Stimulated activated CD8-positive, alpha-beta memory T cell treated with anti-CD3 and anti-CD28 coated beads, Interleukin-7, amount 100 ng/mL, for 4 hours (primary cell): ENCODE measurements at regions not wholly inside any gene's neighbourhood (a gene's known extent, or its start where the extent isn't known, plus 50 kb on each side); places are given as distances from the start of the nearest gene placed in this dataset.
"Not testable (repeated sequence)": the region's sequence is repeated elsewhere in the genome, so short reads cannot be mapped to it uniquely, and the experiment has no call there.

Source experiments
- DNase-seq, 2 donors: peaks; one replicate each; pipeline ENCODE4 v3.0.0-alpha.2; 2020; ENCODE audit warnings: low read depth in 2 of 2

- no peak for DNase-seq
These were observed 148.3 kb upstream of the LMCD1 start for GRCh38 chr3:8353364-8353763.

DNA sequence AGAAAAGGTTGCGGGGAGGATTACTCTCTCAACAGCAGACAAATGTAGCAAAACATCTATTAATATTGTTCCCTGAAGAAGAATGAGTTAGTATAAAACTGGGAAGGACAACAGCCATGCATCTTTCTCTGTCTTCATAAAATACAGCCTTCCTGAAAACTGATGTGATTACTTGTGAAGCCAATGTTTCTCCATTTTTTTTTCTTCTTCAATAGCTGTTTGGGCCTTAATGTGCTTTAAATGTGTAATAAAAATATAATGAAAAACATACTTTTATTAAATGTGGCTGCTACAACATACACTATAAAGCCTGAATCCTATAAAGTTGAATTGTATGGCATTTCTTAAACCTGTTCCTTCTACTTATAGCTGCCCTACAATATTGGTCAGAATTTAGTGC, 146.3 kb upstream of the LMCD1 start:
- no peak for DNase-seq

DNA sequence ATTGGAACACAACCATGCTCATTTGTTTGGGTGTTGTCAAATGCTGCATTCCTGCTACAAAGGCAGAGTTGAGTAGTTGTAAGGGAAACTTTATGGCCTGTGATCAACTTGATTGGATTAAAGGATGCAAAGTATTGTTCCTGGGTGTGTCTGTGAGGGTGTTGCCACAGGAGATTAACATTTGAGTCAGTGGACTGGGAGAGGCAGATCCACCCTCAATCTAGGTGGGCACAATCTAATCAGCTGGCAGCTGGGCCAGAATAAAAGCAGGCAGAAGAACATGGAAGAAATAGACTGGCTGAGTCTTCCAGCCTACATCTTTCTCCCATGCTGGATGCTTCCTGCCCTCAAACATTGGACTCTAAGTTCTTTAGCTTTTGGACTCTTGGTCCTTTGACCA, 145.6 kb upstream of the LMCD1 start:
- not testable (repeated sequence) for DNase-seq

DNA sequence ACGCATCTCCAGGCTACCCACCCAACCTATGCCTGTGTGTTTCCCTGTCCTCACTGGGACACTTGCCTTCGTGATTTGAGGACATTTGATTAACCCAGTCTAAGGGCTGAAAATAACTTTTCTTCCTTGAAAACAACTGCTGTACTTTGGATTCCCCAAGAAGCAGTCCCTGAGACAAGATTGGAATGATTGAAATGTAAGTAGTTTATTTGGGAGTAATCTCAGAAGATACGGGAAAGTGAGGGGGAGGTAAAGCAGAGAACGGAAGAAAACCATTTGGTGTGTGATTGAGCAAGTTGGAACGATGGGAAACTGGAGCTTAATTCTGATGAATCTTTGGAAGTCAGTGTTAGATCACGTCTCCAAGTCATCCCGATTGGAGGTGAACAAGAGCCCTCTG, 143.8 kb upstream of the LMCD1 start:
- DNase-seq: no peak

DNA sequence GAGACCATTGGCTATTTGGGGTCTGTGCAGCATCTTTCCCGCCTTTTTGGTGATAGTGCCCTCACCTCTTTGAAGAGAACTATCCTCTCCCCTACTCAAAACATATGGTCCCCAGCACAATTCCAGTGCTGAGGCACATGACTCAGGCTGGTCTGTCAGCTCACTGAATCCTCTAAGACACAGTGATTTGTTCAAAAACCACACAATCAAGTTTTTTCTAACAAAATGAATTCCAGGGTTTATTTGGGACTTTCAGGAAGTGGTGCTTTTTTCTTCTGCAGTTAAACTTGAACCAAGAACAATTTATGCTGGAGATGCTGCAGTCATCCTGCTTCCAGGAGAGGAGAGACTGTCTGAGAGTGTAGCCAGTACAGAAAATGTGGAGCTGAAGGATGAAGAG, 142.5 kb upstream of the LMCD1 start:
- DNase-seq: no peak

DNA sequence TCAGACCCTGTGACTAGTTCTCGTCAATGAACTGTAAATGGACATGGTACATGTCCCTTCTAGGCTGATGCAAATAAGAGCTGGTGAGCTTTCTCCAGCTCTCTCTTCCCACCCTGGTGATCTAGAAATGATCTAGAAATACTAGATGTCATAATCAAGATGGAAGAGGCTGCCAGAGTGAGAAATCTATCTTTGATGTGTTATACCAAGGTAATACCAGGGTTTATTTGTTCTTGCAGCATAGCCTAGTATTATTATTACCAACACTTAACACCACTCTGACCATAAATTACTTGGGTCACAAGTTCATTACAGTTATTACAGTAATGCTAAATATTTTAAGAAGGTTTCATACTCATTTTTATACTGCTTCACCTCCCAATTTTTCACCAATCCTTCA, 138.4 kb upstream of the LMCD1 start:
- DNase-seq: no peak

- no peak for DNase-seq
These were observed 136.1 kb upstream of the LMCD1 start for GRCh38 chr3:8365541-8365940.

DNA sequence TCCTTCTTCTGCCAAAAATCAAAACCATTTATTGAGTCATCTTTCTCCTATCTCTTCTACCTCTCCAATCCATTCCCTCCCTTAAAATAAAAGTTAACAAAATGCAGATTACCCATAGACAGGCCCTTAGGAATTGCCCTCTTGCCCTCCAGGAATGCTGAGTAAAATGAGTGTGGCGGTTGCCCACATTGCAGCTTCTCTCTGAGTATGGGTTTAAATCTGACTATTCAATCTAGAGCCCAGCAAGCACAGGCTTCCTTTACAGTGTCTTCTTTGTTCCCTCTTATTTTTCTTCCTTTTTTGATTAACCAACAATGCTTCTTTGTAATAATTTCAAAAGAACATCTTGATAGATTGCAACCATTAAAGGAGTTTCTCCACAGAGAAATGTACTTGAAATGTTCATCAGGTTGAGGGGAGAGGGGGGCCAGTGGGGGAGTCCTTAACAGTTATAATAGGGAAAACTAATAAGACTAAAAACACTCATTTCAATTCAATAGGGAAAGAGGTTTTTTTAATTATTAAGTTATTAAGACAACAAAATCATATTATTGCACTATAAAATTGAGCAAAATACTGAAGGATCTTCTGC, 135.3 kb upstream of the LMCD1 start:
- no peak for DNase-seq

DNA sequence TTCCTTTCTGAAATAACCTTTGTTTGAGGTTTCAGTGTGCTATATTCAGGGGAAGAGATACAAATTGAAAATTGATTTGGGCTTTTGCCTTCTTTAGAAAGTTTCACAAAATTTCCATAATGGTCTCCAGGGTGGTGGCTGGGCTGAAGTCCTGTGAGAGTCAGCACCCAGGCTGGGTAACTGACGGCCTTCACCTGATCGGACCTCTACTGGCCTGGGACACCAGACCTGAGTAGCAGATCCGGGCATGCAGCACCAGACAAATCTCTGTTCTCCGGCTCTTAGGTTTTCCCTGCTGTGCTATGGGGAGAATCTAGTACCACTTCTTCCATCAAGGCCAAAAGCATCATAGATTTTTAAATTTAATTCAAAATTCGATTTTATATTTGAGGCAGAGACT, 133.0 kb upstream of the LMCD1 start:
- DNase-seq: no peak

- DNase-seq: no peak
These were observed 132.0 kb upstream of the LMCD1 start for GRCh38 chr3:8369638-8370037.

- no peak for DNase-seq
These were observed 130.5 kb upstream of the LMCD1 start for GRCh38 chr3:8371085-8371551.

- no peak for DNase-seq
These were observed 129.6 kb upstream of the LMCD1 start for GRCh38 chr3:8371960-8372463.

- DNase-seq: no peak
These were observed 120.5 kb upstream of the LMCD1 start for GRCh38 chr3:8380904-8381704.

- no peak for DNase-seq
These were observed 115.6 kb upstream of the LMCD1 start for GRCh38 chr3:8385848-8386620.

GRCh38 chr3:8387571-8387970, 114.1 kb upstream of the LMCD1 start:
- DNase-seq: no peak

DNA sequence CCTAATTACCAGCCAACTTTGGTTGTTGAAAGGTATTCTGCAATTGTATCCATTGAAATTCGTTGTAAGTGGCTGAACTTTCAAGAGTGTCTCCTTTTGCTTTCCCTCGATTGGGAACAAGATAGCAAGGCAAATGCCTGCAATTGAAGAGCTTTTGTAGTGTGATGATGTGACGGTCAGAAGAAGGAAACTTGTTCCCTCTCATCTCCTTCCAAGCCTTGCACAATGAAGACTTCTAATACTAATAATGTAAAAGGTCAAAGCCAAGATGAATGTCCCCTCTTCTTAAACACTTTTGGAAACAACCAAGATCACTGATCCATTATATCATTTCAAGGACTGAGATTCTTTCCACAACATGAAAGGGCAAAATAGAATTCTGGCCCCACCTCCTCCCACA, 101.9 kb upstream of the LMCD1 start:
- no peak for DNase-seq

GRCh38 chr3:8400911-8401310, 100.7 kb upstream of the LMCD1 start:
- no peak for DNase-seq

GRCh38 chr3:8403996-8404395, 97.6 kb upstream of the LMCD1 start:
- no peak for DNase-seq

- no peak for DNase-seq
These were observed 96.5 kb upstream of the LMCD1 start for GRCh38 chr3:8405144-8405543.

DNA sequence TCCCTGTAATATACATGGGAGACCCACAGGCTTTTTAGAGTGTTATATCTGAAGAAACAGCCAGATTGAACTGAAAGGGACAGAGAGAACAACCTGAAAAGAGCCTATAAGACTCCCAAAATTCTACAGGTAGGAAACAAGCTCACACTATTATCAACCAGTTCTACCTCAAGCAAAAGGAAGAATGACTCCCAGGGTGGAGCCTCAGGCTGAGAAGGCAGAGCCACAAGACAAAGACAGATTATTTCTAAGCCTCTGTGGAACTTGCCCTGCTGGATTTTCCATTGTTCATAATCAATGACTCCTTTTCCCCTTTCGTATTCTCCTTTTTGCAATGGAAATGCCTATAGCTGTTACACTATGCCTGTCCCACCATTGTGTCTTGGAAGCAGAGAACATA, 95.1 kb upstream of the LMCD1 start:
- no peak for DNase-seq

GRCh38 chr3:8413337-8413926, 88.2 kb upstream of the LMCD1 start:
- no peak for DNase-seq

GRCh38 chr3:8416965-8417364, 84.7 kb upstream of the LMCD1 start:
- no peak for DNase-seq
